CD14-positive monocyte (primary cell): ENCODE measurements at regions not wholly inside any gene's neighbourhood (a gene's known extent, or its start where the extent isn't known, plus 50 kb on each side); places are given as distances from the start of the nearest gene placed in this dataset.

Source experiments
- DNase-seq, 3 donors: peaks; one replicate each; pipeline ENCODE4 v3.0.0-alpha.2; 2011 to 2022
- H2AFZ ChIP-seq: 2 replicates; pipeline ENCODE4 v1.6.0; 2012; ENCODE audit warnings: mild to moderate bottlenecking, low read depth, low read length, inconsistent platforms; ENCODE audit not compliant: insufficient read depth, poor library complexity, severe bottlenecking
- H3K27ac ChIP-seq, 2 donors: 1 replicate in 1 of 2; 2 replicates in 1 of 2; pipeline ENCODE4 v1.5.1; 2012 to 2013; ENCODE audit warnings: low read length in 2 of 2, control low read depth in 1 of 2, inconsistent platforms in 1 of 2, low read depth in 1 of 2, mild to moderate bottlenecking in 1 of 2
- H3K27me3 ChIP-seq, 2 donors: one replicate each; pipeline versions ENCODE4 v1.6.0 to v1.6.1; 2011 to 2013; ENCODE audit warnings: low read length in 2 of 2; ENCODE audit not compliant: control insufficient read depth in 2 of 2, insufficient read depth in 2 of 2
- H3K36me3 ChIP-seq, 2 donors: replicated peaks in 1 of 2; 1 replicate in 1 of 2; 2 replicates in 1 of 2; pipeline versions ENCODE4 v1.5.1 to v1.6.1; 2012 to 2013; ENCODE audit warnings: low read length in 2 of 2, control low read depth in 1 of 2, inconsistent platforms in 1 of 2, mild to moderate bottlenecking in 1 of 2; ENCODE audit not compliant: insufficient read depth in 2 of 2, control insufficient read depth in 1 of 2
- H3K4me1 ChIP-seq, 2 donors: 1 replicate in 1 of 2; 2 replicates in 1 of 2; pipeline versions ENCODE4 v1.5.1 to v1.6.1; 2012 to 2013; ENCODE audit warnings: low read length in 2 of 2, control low read depth in 1 of 2, inconsistent platforms in 1 of 2, mild to moderate bottlenecking in 1 of 2, moderate library complexity in 1 of 2; ENCODE audit not compliant: insufficient read depth in 2 of 2, control insufficient read depth in 1 of 2
- H3K4me2 ChIP-seq: replicated peaks from 2 replicates; pipeline ENCODE3; 2012; ENCODE audit warnings: low read length, moderate library complexity, mild to moderate bottlenecking; ENCODE audit not compliant: poor library complexity, severe bottlenecking; ENCODE audit errors: extremely low read depth
- H3K4me3 ChIP-seq, 3 experiments: fragments of 200-600 bp in 1 of 3; sonication (generic) in 1 of 3; replicated peaks in 1 of 3; 1 replicate in 2 of 3; 2 replicates in 1 of 3; pipeline ENCODE4 v1.5.1; 2011 to 2013; ENCODE audit warnings: low read length in 3 of 3, mild to moderate bottlenecking in 3 of 3, control low read depth in 2 of 3, low read depth in 2 of 3, inconsistent platforms in 1 of 3, moderate library complexity in 1 of 3
- H3K79me2 ChIP-seq: 2 replicates; pipeline ENCODE4 v1.6.0; 2012; ENCODE audit warnings: mild to moderate bottlenecking, control low read depth, inconsistent platforms, low read length, moderate library complexity; ENCODE audit not compliant: insufficient read depth
- H3K9ac ChIP-seq: 2 replicates; pipeline ENCODE4 v1.6.0; 2017; ENCODE audit warnings: low read length, mild to moderate bottlenecking; ENCODE audit not compliant: insufficient read depth, poor library complexity, severe bottlenecking
- H3K9me3 ChIP-seq, 2 donors: replicated peaks in 1 of 2; 1 replicate in 1 of 2; 2 replicates in 1 of 2; pipeline versions ENCODE4 v1.5.1 to v1.6.1; 2012 to 2013; ENCODE audit warnings: low read length in 2 of 2, control low read depth in 1 of 2; ENCODE audit not compliant: control insufficient read depth in 1 of 2, insufficient read depth in 1 of 2
- H4K20me1 ChIP-seq: 2 replicates; pipeline ENCODE4 v1.6.0; 2012; ENCODE audit warnings: mild to moderate bottlenecking, low read length, control low read depth, moderate library complexity; ENCODE audit not compliant: insufficient read depth
- H3K27ac Mint-ChIP-seq, 7 donors: one replicate each; pipeline ENCODE4 v1.8.0; 2020; ENCODE audit warnings: mild to moderate bottlenecking in 7 of 7, mixed read lengths in 7 of 7, moderate library complexity in 6 of 7, inconsistent platforms in 2 of 7
- H3K27me3 Mint-ChIP-seq, 3 donors: one replicate each; pipeline ENCODE4 v1.8.0; 2021 to 2022; ENCODE audit warnings: low read depth in 3 of 3, mild to moderate bottlenecking in 3 of 3, mixed read lengths in 3 of 3, moderate library complexity in 3 of 3, inconsistent platforms in 1 of 3
- H3K36me3 Mint-ChIP-seq, 2 donors: one replicate each; pipeline ENCODE4 v1.8.0; 2020; ENCODE audit warnings: mixed read lengths in 2 of 2, inconsistent platforms in 1 of 2, mild to moderate bottlenecking in 1 of 2
- H3K4me1 Mint-ChIP-seq: one replicate; pipeline ENCODE4 v1.8.0; 2020; ENCODE audit warnings: mild to moderate bottlenecking, mixed read lengths
- H3K4me3 Mint-ChIP-seq, 2 donors: one replicate each; pipeline ENCODE4 v1.8.0; 2020; ENCODE audit warnings: mild to moderate bottlenecking in 2 of 2, mixed read lengths in 2 of 2, moderate library complexity in 1 of 2
- H3K9me3 Mint-ChIP-seq, 7 donors: one replicate each; pipeline ENCODE4 v1.8.0; 2020 to 2022; ENCODE audit warnings: mixed read lengths in 7 of 7, mild to moderate bottlenecking in 6 of 7, moderate library complexity in 6 of 7, inconsistent platforms in 2 of 7
- WGBS: methylation state at CpG from one replicate; pipeline ENCODE4 v1.1.5; 2013; ENCODE audit warnings: missing lambda C conversion rate; ENCODE audit not compliant: insufficient coverage; 5-methylcytosine and 5-hydroxymethylcytosine counted together
- intact Hi-C, 2 donors: fragments of 100-400 bp; cut with micrococcal nuclease; formaldehyde crosslinking; loops; one replicate each; pipeline versions ENCODE4 v1.15.0 to v1.15.1; 2023
- TF ChIP-seq, protein P1 (sequence below): fragments of 200-600 bp; IDR thresholded peaks from one replicate; pipeline ENCODE4 v1.8.0; 2022; ENCODE audit warnings: antibody characterized with exemption, mild to moderate bottlenecking

DNA sequence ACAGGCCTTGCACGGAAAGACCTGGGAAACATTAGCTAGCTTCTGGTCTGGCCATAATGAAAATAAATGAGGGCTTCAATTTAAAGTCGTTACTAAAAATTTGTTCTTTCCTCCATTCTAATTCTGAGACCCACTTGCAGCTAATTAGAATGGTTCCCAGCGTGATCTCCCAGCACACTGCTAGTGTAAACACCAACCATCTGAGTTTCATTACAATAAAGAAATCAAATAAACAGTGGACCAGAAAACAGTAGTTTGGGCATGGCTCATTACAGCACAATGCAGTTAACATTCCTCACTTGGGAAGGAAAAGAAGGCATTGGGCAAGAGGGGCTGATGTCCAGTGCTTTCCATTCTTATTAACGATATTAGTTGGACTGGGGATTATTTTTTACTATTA lies 410.9 kb upstream of the SOX9 start:
- Histone ChIP-seq H3K79me2 (no peaks in the 10 kb centered on the region), H3K9ac (no peak overlapping the region), H3K4me3 (no peak overlapping the region), H2AFZ (no peak overlapping the region), H3K27me3 (no peaks in the 10 kb centered on the region), H3K4me2 (no peak overlapping the region), H3K4me1 (no peaks in the 10 kb centered on the region), H4K20me1 (no peaks in the 10 kb centered on the region), H3K36me3 (no peaks in the 10 kb centered on the region), H3K27ac (no peak overlapping the region), H3K9me3 (no peaks in the 10 kb centered on the region)
- intact Hi-C loops = no loop called here
- TF ChIP-seq, protein P1, sequence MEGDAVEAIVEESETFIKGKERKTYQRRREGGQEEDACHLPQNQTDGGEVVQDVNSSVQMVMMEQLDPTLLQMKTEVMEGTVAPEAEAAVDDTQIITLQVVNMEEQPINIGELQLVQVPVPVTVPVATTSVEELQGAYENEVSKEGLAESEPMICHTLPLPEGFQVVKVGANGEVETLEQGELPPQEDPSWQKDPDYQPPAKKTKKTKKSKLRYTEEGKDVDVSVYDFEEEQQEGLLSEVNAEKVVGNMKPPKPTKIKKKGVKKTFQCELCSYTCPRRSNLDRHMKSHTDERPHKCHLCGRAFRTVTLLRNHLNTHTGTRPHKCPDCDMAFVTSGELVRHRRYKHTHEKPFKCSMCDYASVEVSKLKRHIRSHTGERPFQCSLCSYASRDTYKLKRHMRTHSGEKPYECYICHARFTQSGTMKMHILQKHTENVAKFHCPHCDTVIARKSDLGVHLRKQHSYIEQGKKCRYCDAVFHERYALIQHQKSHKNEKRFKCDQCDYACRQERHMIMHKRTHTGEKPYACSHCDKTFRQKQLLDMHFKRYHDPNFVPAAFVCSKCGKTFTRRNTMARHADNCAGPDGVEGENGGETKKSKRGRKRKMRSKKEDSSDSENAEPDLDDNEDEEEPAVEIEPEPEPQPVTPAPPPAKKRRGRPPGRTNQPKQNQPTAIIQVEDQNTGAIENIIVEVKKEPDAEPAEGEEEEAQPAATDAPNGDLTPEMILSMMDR = no peak
- WGBS = 80% methylated on average over 2 of the region's 4 CpGs
- DNase-seq = no peak
- Mint-ChIP-seq H3K27me3 (no peaks in the 10 kb centered on the region), H3K4me3 (no peak overlapping the region), H3K27ac (peak overlapping the region in 1 of 7 donors; percentile 6), H3K9me3 (peaks cover 0 to 8% (median 2%) of the 10 kb centered on the region in 7 donors), H3K36me3 (no peaks in the 10 kb centered on the region), H3K4me1 (no peaks in the 10 kb centered on the region)

GRCh38 chr17:71710816-71711215 lies 410.0 kb upstream of the SOX9 start:
- no peak overlapping the region for H3K27ac Mint-ChIP-seq
- DNase-seq = no peak
- TF ChIP-seq, protein P1 = no peak
- H3K27me3 Mint-ChIP-seq = no peaks in the 10 kb centered on the region
- H3K9me3 ChIP-seq = no peaks in the 10 kb centered on the region
- no peaks in the 10 kb centered on the region for H4K20me1 ChIP-seq
- no peaks in the 10 kb centered on the region for H3K79me2 ChIP-seq
- intact Hi-C loops = no loop called here
- no peak overlapping the region for H2AFZ ChIP-seq
- no peak overlapping the region for H3K9ac ChIP-seq
- no peaks in the 10 kb centered on the region for H3K36me3 ChIP-seq
- no peak overlapping the region for H3K4me3 ChIP-seq
- no peak overlapping the region for H3K4me3 Mint-ChIP-seq
- no peak overlapping the region for H3K27ac ChIP-seq
- H3K36me3 Mint-ChIP-seq = no peaks in the 10 kb centered on the region
- peaks cover 0 to 9% (median 4%) of the 10 kb centered on the region in 7 donors for H3K9me3 Mint-ChIP-seq
- H3K4me1 Mint-ChIP-seq = no peaks in the 10 kb centered on the region
- no CpG with 5 or more reads among the region's 1 CpG for WGBS
- no peaks in the 10 kb centered on the region for H3K27me3 ChIP-seq
- no peaks in the 10 kb centered on the region for H3K4me1 ChIP-seq
- H3K4me2 ChIP-seq = no peak overlapping the region
